ENCODE measurements at regions not wholly inside any gene's neighbourhood (a gene's known extent, or its start where the extent isn't known, plus 50 kb on each side); places are given as distances from the start of the nearest gene placed in this dataset.

- H3K9me3 ChIP-seq: no peaks in the 10 kb centered on the region
- no peaks in the 10 kb centered on the region for H3K27me3 ChIP-seq (replicated peaks; ENCODE audit: insufficient read depth)
- 98% methylated on average over 2 of the region's 2 CpGs for WGBS
- DNase-seq (ENCODE audit: low spot score): no peak
- H3K27ac ChIP-seq: no peak overlapping the region
- no peak overlapping the region for H3K4me3 ChIP-seq
- no peaks in the 10 kb centered on the region for H3K36me3 ChIP-seq
- TF ChIP-seq CTCF (IDR thresholded peaks at IDR 0.05): no peak
- no peak for TF ChIP-seq POLR2A (IDR thresholded peaks at IDR 0.05)
- no peak for TF ChIP-seq POLR2AphosphoS5 (IDR thresholded peaks at IDR 0.05)
- H3K4me1 ChIP-seq (replicated peaks): no peaks in the 10 kb centered on the region
- intact Hi-C loops (cut with DNase I): no loop called here
Measured at GRCh38 chr6:66307490-66307889, 600.5 kb upstream of the EYS start.

- 83% methylated on average over 4 of the region's 4 CpGs for WGBS
- no peak overlapping the region for H3K27ac ChIP-seq
- H3K27me3 ChIP-seq (replicated peaks; ENCODE audit: insufficient read depth): no peaks in the 10 kb centered on the region
- TF ChIP-seq POLR2A (IDR thresholded peaks at IDR 0.05): no peak
- no peak for TF ChIP-seq POLR2AphosphoS5 (IDR thresholded peaks at IDR 0.05)
- TF ChIP-seq CTCF (IDR thresholded peaks at IDR 0.05): no peak
- no peaks in the 10 kb centered on the region for H3K4me1 ChIP-seq (replicated peaks)
- no peak for DNase-seq (ENCODE audit: low spot score)
- intact Hi-C loops (cut with DNase I): no loop called here
- H3K4me3 ChIP-seq: no peak overlapping the region
- H3K36me3 ChIP-seq: no peaks in the 10 kb centered on the region
- H3K9me3 ChIP-seq: no peaks in the 10 kb centered on the region
Measured at GRCh38 chr6:66291905-66292304, 584.9 kb upstream of the EYS start.

GRCh38 chr6:66289889-66290288, 582.9 kb upstream of the EYS start:
- no peaks in the 10 kb centered on the region for H3K36me3 ChIP-seq
- no peaks in the 10 kb centered on the region for H3K4me1 ChIP-seq (replicated peaks)
- DNase-seq (ENCODE audit: low spot score): no peak
- H3K27ac ChIP-seq: no peak overlapping the region
- no peaks in the 10 kb centered on the region for H3K9me3 ChIP-seq
- H3K27me3 ChIP-seq (replicated peaks; ENCODE audit: insufficient read depth): no peaks in the 10 kb centered on the region
- no peak overlapping the region for H3K4me3 ChIP-seq
- WGBS: 81% methylated on average over 2 of the region's 2 CpGs
- intact Hi-C loops (cut with DNase I): no loop called here
- TF ChIP-seq POLR2A (IDR thresholded peaks at IDR 0.05) (no peak), CTCF (IDR thresholded peaks at IDR 0.05) (no peak)

GRCh38 chr6:66278115-66278514, 571.1 kb upstream of the EYS start:
- H3K4me3 ChIP-seq: no peak overlapping the region
- no peaks in the 10 kb centered on the region for H3K9me3 ChIP-seq
- DNase-seq (ENCODE audit: low spot score): no peak
- H3K36me3 ChIP-seq: no peaks in the 10 kb centered on the region
- no peak overlapping the region for H3K27ac ChIP-seq
- intact Hi-C loops (cut with DNase I): no loop called here
- TF ChIP-seq CTCF (IDR thresholded peaks at IDR 0.05) (no peak), POLR2A (IDR thresholded peaks at IDR 0.05) (no peak), POLR2AphosphoS5 (IDR thresholded peaks at IDR 0.05) (no peak)
- no peaks in the 10 kb centered on the region for H3K27me3 ChIP-seq (replicated peaks; ENCODE audit: insufficient read depth)
- H3K4me1 ChIP-seq (replicated peaks): no peaks in the 10 kb centered on the region

- 73% methylated on average over 1 of the region's 1 CpG for WGBS
- Histone ChIP-seq H3K9me3 (no peaks in the 10 kb centered on the region), H3K4me1 (replicated peaks) (no peaks in the 10 kb centered on the region), H3K4me3 (no peak overlapping the region), H3K27me3 (replicated peaks; ENCODE audit: insufficient read depth) (no peaks in the 10 kb centered on the region), H3K27ac (no peak overlapping the region), H3K36me3 (no peaks in the 10 kb centered on the region)
- intact Hi-C loops (cut with DNase I): no loop called here
- no peak for DNase-seq (ENCODE audit: low spot score)
- TF ChIP-seq POLR2AphosphoS5 (IDR thresholded peaks at IDR 0.05) (no peak), POLR2A (IDR thresholded peaks at IDR 0.05) (no peak)
Measured at GRCh38 chr6:66277400-66277799, 570.4 kb upstream of the EYS start.

Data from prostate gland (tissue), 2 donors.